ENCODE measurements at regions not wholly inside any gene's neighbourhood (a gene's known extent, or its start where the extent isn't known, plus 50 kb on each side); places are given as distances from the start of the nearest gene placed in this dataset.

GRCh38 chr5:110116539-110116938, 426.8 kb downstream of the MAN2A1 start:
- Histone ChIP-seq H3K27ac (no peak overlapping the region), H3K27me3 (replicated peaks) (no peaks in the 10 kb centered on the region), H3K36me3 (replicated peaks) (no peaks in the 10 kb centered on the region), H3K4me3 (ENCODE audit: low read depth, low read length) (no peak overlapping the region)
- DNase-seq: no peak
- TF ChIP-seq, protein P1, sequence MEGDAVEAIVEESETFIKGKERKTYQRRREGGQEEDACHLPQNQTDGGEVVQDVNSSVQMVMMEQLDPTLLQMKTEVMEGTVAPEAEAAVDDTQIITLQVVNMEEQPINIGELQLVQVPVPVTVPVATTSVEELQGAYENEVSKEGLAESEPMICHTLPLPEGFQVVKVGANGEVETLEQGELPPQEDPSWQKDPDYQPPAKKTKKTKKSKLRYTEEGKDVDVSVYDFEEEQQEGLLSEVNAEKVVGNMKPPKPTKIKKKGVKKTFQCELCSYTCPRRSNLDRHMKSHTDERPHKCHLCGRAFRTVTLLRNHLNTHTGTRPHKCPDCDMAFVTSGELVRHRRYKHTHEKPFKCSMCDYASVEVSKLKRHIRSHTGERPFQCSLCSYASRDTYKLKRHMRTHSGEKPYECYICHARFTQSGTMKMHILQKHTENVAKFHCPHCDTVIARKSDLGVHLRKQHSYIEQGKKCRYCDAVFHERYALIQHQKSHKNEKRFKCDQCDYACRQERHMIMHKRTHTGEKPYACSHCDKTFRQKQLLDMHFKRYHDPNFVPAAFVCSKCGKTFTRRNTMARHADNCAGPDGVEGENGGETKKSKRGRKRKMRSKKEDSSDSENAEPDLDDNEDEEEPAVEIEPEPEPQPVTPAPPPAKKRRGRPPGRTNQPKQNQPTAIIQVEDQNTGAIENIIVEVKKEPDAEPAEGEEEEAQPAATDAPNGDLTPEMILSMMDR (IDR thresholded peaks at IDR 0.05; ENCODE audit: low read depth, low read length, missing control alignments): no peak
- in situ Hi-C loops (cut with HindIII; ENCODE audit: low pct_ligation_motif_present, low sequenced_read_pairs): no loop called here

DNA sequence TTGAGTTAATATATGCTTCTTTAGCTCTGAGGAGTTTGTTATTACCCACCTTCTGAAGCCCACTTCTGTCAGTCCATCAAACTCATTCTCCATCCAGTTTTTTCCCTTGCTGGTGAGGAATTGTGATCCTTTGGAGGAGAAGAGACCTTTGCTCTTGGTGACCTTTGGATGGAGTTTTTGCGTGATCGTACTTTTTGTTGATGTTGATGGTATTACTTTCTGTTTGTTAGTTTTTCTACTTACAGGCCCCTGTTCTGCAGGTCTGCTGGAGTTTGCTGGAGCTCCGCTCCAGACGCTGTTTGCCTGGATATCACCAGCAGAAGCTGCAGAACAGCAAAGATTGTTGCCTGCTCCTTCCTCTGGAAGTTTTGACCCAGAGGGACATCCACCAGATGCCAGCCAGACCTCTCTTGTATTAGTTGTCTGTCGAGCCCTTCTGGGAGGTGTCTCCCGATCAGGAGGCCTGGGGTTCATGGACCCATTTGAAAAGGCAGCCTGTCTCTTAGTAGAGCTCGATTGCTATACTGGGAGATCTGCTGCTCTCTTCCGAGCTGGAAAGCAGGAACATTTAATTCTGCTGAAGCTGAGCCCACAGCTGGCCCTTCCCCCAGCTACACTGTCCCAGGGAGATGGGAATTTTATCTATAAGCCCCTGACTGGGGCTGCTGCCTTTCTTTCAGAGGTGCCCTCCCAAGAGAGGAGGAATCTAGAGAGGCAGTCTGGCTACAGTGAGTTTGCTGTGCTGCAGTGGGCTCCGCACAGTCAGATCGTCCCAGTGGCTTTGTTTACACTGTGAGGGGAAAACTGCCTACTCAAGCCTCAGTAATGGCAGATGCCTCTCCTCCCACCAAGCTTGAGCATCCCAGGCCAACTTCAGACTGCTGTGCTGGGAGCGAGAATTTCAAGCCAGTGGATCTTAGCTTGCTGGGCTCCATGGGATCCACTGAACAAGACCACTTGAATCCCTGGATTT, 445.5 kb downstream of the MAN2A1 start:
- H3K27me3 ChIP-seq (replicated peaks): no peaks in the 10 kb centered on the region
- no peak overlapping the region for H3K27ac ChIP-seq
- DNase-seq: no peak
- no peak overlapping the region for H3K4me3 ChIP-seq (ENCODE audit: low read depth, low read length)
- H3K36me3 ChIP-seq (replicated peaks): no peaks in the 10 kb centered on the region
- in situ Hi-C loops (cut with HindIII; ENCODE audit: low pct_ligation_motif_present, low sequenced_read_pairs): no loop called here
- TF ChIP-seq, protein P1 (IDR thresholded peaks at IDR 0.05; ENCODE audit: low read depth, low read length, missing control alignments): no peak

- Histone ChIP-seq H3K4me3 (ENCODE audit: low read depth, low read length) (no peak overlapping the region), H3K36me3 (replicated peaks) (no peaks in the 10 kb centered on the region), H3K27ac (no peak overlapping the region), H3K27me3 (replicated peaks) (no peaks in the 10 kb centered on the region)
- TF ChIP-seq, protein P1 (IDR thresholded peaks at IDR 0.05; ENCODE audit: low read depth, low read length, missing control alignments): no peak
- in situ Hi-C loops (cut with HindIII; ENCODE audit: low pct_ligation_motif_present, low sequenced_read_pairs): no loop called here
- peak; percentile 80 for DNase-seq
Measured at GRCh38 chr5:110150199-110150598, 460.5 kb downstream of the MAN2A1 start.

GRCh38 chr5:110159202-110159601, 469.5 kb downstream of the MAN2A1 start:
- H3K36me3 ChIP-seq (replicated peaks): no peaks in the 10 kb centered on the region
- H3K4me3 ChIP-seq (ENCODE audit: low read depth, low read length): no peak overlapping the region
- in situ Hi-C loops (cut with HindIII; ENCODE audit: low pct_ligation_motif_present, low sequenced_read_pairs): no loop called here
- no peak overlapping the region for H3K27ac ChIP-seq
- DNase-seq: peak; percentile 61
- TF ChIP-seq, protein P1 (IDR thresholded peaks at IDR 0.05; ENCODE audit: low read depth, low read length, missing control alignments): no peak
- no peaks in the 10 kb centered on the region for H3K27me3 ChIP-seq (replicated peaks)

GRCh38 chr5:110161162-110161561, 471.4 kb downstream of the MAN2A1 start:
- DNase-seq: no peak
- H3K36me3 ChIP-seq (replicated peaks): no peaks in the 10 kb centered on the region
- no peak overlapping the region for H3K4me3 ChIP-seq (ENCODE audit: low read depth, low read length)
- H3K27ac ChIP-seq: no peak overlapping the region
- in situ Hi-C loops (cut with HindIII; ENCODE audit: low pct_ligation_motif_present, low sequenced_read_pairs): no loop called here
- H3K27me3 ChIP-seq (replicated peaks): no peaks in the 10 kb centered on the region
- TF ChIP-seq, protein P1 (IDR thresholded peaks at IDR 0.05; ENCODE audit: low read depth, low read length, missing control alignments): no peak

Measured in brain microvascular endothelial cell (primary cell).